ENCODE measurements at regions not wholly inside any gene's neighbourhood (a gene's known extent, or its start where the extent isn't known, plus 50 kb on each side); places are given as distances from the start of the nearest gene placed in this dataset.
A peak's percentile ranks its signal among the peaks of the same experiment; 100 is the strongest.

GRCh38 chr6:134519465-134519864 lies 201.6 kb upstream of the SGK1 start:
- peak; percentile 45 for DNase-seq

GRCh38 chr6:134517868-134518267 lies 200.0 kb upstream of the SGK1 start:
- no peak for DNase-seq

- DNase-seq, result no peak
Observed at GRCh38 chr6:134517145-134517658, 199.3 kb upstream of the SGK1 start.

DNA sequence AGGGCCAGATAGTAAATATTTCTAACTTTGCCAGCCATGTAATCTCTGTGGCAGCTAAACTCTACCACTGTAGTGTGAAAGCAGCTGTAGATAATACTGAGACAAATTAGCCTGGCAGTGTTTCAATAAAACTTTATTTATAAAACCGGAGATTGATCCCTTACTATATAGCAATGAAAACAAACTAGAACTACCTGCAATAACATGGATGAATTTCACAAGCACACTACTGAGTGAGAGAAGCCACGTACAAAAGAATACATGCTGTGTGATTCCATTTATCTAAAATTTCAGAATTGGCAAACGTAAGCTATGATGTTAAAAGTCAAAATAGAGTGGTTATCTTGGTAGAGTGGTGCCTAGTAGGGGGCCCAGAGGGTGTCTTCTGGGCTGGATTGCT lies 198.7 kb upstream of the SGK1 start:
- no peak for DNase-seq

DNA sequence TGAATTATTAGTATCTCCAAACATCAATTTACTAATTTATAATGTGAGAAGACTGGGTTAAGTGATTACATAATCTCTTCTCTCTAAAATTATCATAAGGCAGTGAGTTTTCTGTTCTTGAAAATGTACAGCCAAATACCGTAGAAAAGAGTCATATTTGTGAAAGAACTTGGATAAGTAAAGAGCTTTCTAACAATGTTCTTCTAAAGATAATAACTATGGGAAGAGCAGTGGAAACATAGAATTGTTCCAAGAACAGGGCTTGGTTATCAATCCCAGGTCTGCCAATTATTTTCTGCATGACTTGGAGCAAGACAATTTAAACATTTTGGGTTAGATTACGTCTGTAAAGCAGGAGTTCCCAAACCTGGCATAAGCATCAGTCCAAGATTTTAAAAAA lies 198.1 kb upstream of the SGK1 start:
- no peak for DNase-seq

GRCh38 chr6:134512981-134513391 lies 195.1 kb upstream of the SGK1 start:
- DNase-seq, result no peak

DNA sequence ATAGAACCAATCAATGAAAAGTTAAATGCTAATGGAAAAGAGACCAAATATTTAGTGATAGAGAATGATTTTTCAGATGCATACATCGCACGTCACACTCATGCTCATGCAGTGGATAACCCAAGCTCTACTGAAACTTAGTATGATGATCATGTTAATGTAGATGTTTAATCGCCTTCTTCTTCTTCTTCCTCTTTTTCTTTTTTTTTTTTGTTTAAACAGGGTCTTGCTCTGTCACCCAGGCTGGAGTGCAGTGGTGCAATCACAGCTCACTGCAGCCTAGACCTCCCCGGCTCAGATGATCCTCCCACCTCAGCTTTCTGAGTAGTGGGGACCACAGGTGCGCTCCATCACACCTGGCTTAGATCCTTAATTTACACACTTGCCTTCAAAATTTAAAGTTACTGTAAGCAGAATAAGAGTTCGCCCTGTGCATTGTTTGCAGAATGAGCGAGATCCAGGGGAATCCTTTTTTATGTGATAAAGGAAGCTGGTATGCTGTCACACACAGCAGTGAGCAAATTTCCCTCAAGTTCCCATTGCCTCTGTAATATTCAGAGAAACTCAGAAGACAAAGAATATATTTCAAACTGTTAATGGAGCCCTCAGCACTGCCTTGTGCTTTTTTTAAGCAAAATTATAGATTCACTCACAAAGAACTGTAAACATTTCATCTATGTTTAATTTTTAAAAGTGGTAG lies 194.2 kb upstream of the SGK1 start:
- DNase-seq, result no peak

DNA sequence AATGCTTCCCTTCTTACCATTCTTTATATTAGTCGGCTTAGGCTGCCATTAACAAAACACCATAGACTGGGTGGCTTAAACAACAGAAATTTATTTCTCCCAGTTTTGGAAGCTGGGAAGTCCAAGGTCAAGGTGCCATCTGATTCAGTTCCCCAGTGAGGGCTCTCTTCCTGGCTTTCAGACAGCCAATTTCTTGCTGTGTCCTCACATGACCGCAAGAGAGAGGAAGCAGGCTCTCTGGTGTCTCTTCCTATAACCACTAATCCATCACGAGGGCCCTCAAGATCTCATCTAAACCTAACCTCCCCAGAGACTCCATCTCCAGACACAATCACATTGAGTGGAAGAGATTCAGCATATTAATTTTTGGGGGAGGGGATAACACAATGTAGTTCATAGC lies 193.0 kb upstream of the SGK1 start:
- no peak for DNase-seq

GRCh38 chr6:134510142-134510541 lies 192.2 kb upstream of the SGK1 start:
- DNase-seq, result no peak

DNA sequence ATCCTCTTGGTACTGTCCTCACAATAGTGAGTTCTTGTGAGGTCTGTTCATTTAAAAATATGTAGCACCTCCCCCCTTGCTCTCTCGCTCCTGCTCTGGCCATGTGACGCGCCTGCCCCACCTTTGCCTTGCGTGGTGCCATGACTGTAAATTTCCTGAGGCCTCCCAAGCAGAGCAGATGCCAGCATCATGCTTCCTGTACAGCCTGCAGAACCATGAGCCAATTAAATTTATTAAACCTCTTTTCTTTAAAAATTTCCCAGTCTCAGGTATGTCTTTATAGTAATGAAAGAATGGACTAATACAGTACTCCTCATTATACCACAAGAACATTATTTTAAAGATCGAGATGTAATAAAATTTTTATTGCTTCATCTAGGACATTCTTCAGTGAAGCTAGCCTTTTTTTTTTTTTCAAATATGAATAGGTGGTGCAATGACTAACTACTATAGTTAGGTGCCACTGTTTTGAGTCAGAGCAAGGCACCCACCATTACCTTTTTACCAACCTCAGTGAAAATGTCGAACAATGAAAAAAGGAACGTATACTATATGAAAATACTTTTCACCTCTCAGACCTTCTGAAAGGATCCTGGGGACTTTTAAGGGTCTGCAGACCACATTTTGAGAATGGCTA lies 191.1 kb upstream of the SGK1 start:
- DNase-seq, result no peak

- no peak for DNase-seq
Observed at GRCh38 chr6:134506162-134506561, 188.2 kb upstream of the SGK1 start.

DNA sequence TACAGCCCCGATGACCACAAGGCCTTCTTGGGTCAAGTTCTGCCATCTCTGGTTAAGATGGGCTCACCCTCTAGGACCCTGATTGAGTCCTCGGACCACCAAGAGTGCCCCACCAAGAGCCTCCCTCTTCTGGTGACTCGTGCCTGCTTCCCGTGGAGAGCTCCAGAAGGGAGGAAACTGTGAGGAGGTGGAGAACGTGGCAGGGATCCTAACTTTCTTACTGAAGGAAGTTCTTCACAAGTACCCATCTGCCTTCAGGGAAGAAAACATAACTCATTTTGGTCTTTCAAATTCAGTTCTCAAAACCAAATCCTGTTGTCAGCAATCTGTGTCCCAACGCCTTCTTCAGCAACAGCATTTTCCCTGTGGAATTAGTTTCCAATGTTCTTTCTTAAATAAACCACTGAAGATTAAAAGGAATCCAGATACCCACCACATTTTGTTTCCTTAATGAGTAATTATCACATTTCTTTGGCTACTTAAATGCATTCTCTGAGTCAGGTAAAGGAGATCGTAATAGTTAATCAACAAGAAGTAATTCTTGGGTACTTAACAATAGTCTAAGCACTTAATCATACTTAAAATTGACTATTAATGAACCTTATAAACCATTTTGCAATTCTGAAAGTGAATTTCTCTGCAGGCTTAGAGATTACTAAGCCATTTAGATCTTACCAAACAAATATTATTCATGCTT lies 185.8 kb upstream of the SGK1 start:
- DNase-seq, result no peak

DNA sequence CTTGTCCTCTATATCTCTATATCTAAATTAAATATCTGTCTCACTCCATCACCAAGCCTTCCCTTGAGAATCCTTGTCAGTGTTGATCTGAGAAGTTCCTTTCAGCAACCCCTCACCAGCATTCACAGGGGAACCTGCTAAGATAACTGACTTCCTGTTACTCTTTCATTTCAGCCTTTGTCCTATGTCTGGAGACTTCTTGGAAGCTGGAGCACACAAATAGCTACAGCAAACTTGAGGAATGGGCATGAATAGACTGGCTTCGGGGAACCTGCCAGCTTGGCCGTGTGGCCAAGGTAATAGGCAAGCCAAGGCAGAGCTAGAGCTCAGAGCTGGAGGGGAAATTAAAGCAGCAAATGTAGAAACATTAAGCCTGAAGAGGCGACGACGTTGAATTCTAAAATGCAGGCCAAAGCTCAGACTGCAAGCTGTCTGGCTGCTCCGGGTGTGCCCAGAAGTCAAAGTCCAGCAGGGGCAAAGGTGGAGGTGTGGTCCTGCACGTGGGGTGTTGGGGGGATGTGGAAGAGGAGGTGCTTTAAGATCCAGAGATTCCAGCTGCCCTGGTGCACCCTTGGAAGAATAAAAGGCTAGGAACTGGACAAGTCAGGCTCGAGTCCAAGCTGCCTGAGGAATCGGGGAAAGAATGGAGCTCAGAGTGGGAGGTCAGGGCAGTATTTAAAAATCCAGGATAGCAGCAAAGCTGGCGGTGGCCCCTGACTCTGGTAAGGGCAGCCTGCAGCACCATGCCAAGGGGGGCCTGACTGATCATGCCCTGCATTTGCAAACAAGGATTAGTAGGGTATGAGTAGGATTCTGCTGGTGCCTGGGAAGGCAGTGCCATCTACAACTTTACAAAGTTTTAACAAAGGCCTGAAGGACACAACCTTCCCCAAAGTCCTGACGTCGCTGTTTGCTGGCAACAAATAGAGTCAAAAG lies 185.0 kb upstream of the SGK1 start:
- DNase-seq, result no peak

GRCh38 chr6:134495890-134496248 lies 178.0 kb upstream of the SGK1 start:
- DNase-seq, result no peak

DNA sequence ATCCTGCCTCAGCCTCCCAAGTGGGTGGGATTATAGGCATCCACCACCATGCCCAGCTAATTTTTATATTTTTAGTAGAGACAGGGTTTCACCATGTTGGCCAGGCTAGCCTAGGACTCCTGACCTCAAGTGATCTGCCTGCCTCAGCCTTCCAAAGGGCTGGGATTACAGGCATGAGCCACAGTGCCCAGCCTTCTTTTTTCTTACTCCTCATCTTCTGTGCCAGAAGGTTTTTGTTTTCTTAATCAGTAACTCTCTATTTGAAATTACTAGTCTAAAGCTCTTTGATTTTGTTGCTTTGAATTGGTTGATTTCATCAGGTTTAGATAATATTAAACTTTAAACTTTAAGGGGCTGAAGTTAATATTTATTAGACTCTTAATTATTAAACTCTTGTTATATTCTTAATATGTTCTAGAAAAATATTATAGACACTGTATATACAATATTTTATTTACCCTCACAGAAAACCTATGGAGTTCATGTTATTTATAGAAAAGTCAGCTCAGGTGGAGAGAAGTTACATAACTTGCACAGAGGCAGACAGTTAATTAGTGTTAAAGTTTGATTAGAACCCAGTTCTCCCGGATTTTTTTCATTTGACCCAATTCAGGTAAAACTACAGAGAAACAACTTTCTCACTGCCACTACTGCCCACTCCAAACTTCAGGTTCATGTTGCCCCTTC lies 177.4 kb upstream of the SGK1 start:
- DNase-seq, result no peak

GRCh38 chr6:134493789-134494188 lies 175.9 kb upstream of the SGK1 start:
- no peak for DNase-seq

GRCh38 chr6:134491477-134491876 lies 173.6 kb upstream of the SGK1 start:
- DNase-seq, result no peak

GRCh38 chr6:134482593-134483270 lies 164.8 kb upstream of the SGK1 start:
- DNase-seq, result no peak

- no peak for DNase-seq
Observed at GRCh38 chr6:134481966-134482365, 164.1 kb upstream of the SGK1 start.

DNA sequence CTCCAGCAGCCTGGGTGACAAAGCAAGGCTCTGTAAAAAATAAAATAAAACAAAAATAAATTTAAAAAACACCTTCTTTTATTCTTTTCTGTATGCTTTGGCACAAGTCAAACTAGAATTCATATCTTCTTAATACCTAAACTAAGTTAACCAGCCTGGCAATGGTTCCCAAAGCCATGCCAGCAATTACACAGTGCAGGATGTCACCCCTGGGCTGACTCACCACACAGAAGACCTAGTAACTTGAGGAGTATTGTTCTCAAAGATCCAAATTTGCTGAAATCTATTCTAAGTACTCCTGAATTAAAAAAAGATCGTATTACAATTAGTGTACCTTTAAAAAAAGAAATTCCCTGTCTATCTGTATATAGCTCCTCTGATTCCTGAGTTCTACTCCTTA lies 162.7 kb upstream of the SGK1 start:
- no peak for DNase-seq

- DNase-seq, result no peak
Observed at GRCh38 chr6:134478764-134479399, 161.0 kb upstream of the SGK1 start.
